K562 (cell line): ENCODE measurements at regions not wholly inside any gene's neighbourhood (a gene's known extent, or its start where the extent isn't known, plus 50 kb on each side); places are given as distances from the start of the nearest gene placed in this dataset.

Source experiments
- ATAC-seq: fragments of 200-7000 bp; cut with Tn5 transposase; 3 replicates; pipeline ENCODE4 v1.9.1; 2020; ENCODE audit warnings: moderate library complexity
- BruUV-seq: library from RNA; stranded (reverse); fragments of 400-500 nt; replicated peaks from 2 replicates; lab custom pipeline; 2021; lab: Mats Ljungman, UMichigan
- CTCF ChIA-PET: fragments of 300-600 bp; formaldehyde crosslinking; extraction: SDS; loops from one replicate; lab custom pipeline; 2021; ENCODE audit warnings: low intra/inter-chr PET ratio; lab: Yijun Ruan, JAX
- POLR2A ChIA-PET: fragments of 300-600, 350-650 bp; sonication (Branson Sonifier 250); formaldehyde crosslinking; extraction: SDS; loops from one replicate; lab custom pipeline; 2021; ENCODE audit warnings: antibody characterized with exemption, inconsistent platforms; lab: Yijun Ruan, JAX
- DNase-seq, 4 experiments: peaks; one replicate each; pipeline versions ENCODE4 v3.0.0 to v3.0.0-alpha.2; 2011 to 2018; ENCODE audit warnings: low spot score in 3 of 4, mixed read lengths in 3 of 4; ENCODE audit errors: extremely low read depth in 1 of 4
- FAIRE-seq: peaks from 2 replicates; lab custom pipeline; 2011; peaks lifted over from hg19 to GRCh38; lab: Jason Lieb, UNC
- H2AFZ ChIP-seq: 2 replicates; pipeline ENCODE4 v1.6.0; 2011; ENCODE audit warnings: low read depth, low read length, control low read depth, inconsistent platforms
- H3K27ac ChIP-seq: fragments of 200-600 bp; 3 replicates; pipeline ENCODE4 v1.8.0; 2011; ENCODE audit warnings: low read depth, mild to moderate bottlenecking, control low read depth, inconsistent platforms, low read length, moderate library complexity, mixed read lengths; ENCODE audit errors: extremely low read depth
- H3K27me3 ChIP-seq, 2 experiments: fragments of 300-600 bp in 1 of 2; 2 replicates in 1 of 2; 3 replicates in 1 of 2; pipeline versions ENCODE4 v1.6.0 to v1.8.0; 2011; ENCODE audit warnings: inconsistent platforms in 2 of 2, low read length in 2 of 2, mild to moderate bottlenecking in 1 of 2, mixed read lengths in 1 of 2, moderate library complexity in 1 of 2; ENCODE audit not compliant: control insufficient read depth in 2 of 2, insufficient read depth in 2 of 2
- H3K36me3 ChIP-seq: fragments of 300-600 bp; 3 replicates; pipeline ENCODE4 v1.8.0; 2011; ENCODE audit warnings: mild to moderate bottlenecking, low read length, inconsistent platforms; ENCODE audit not compliant: control insufficient read depth, insufficient read depth
- H3K4me1 ChIP-seq, 2 experiments: fragments of 200-600 bp in 1 of 2; replicated peaks in 1 of 2; 2 replicates in 1 of 2; 3 replicates in 1 of 2; pipeline versions ENCODE4 v1.5.1 to v1.8.0; 2011; ENCODE audit warnings: inconsistent platforms in 2 of 2, low read length in 2 of 2, mild to moderate bottlenecking in 1 of 2, mixed read lengths in 1 of 2, moderate library complexity in 1 of 2; ENCODE audit not compliant: control insufficient read depth in 2 of 2, insufficient read depth in 2 of 2
- H3K4me2 ChIP-seq: 2 replicates; pipeline ENCODE4 v1.6.1; 2011; ENCODE audit warnings: low read length, control low read depth, inconsistent platforms, mixed read lengths; ENCODE audit not compliant: insufficient read depth
- H3K4me3 ChIP-seq: fragments of 200-600 bp; sonication (generic), shearing (Covaris generic); 2 replicates; pipeline ENCODE4 v1.5.1; 2016; ENCODE audit warnings: control low read depth, inconsistent platforms
- H3K79me2 ChIP-seq: fragments of 200-600 bp; 3 replicates; pipeline ENCODE4 v1.8.0; 2011; ENCODE audit warnings: low read length, inconsistent platforms; ENCODE audit not compliant: control insufficient read depth, insufficient read depth
- H3K9ac ChIP-seq, 2 experiments: 2 replicates each; pipeline versions ENCODE4 v1.6.0 to v1.6.1; 2011; ENCODE audit warnings: low read depth in 2 of 2, low read length in 2 of 2, control low read depth in 1 of 2, inconsistent platforms in 1 of 2, mild to moderate bottlenecking in 1 of 2, mixed read lengths in 1 of 2; ENCODE audit not compliant: insufficient read depth in 1 of 2
- H3K9me1 ChIP-seq: one replicate; pipeline ENCODE4 v1.6.0; 2011; ENCODE audit warnings: inconsistent platforms, mild to moderate bottlenecking, low read length, moderate library complexity; ENCODE audit not compliant: control insufficient read depth, insufficient read depth
- H3K9me3 ChIP-seq: replicated peaks from 2 replicates; pipeline ENCODE4 v1.5.1; 2011; ENCODE audit warnings: low read depth, low read length, inconsistent platforms; ENCODE audit not compliant: control insufficient read depth, insufficient read depth
- H4K20me1 ChIP-seq: replicated peaks from 2 replicates; pipeline ENCODE4 v1.6.1; 2011; ENCODE audit warnings: low read length, inconsistent platforms, mixed read lengths; ENCODE audit not compliant: control insufficient read depth, insufficient read depth
- BRCA1 ChIP-seq, 2 experiments: fragments of 450-650 bp in 1 of 2; sonication (generic) in 1 of 2; formaldehyde crosslinking in 1 of 2; IDR thresholded peaks; 2 replicates each; pipeline versions ENCODE4 v1.5.0 to v1.6.1; 2017 to 2020; ENCODE audit warnings: mild to moderate bottlenecking in 1 of 2, missing genetic modification reagents in 1 of 2
- ETS2 ChIP-seq: IDR thresholded peaks from 2 replicates; pipeline ENCODE4 v1.6.1; 2016; ENCODE audit warnings: borderline replicate concordance, missing genetic modification characterization, mild to moderate bottlenecking, moderate library complexity, missing compliant biosample characterization; ENCODE audit not compliant: poor library complexity, severe bottlenecking
- ZNF217 ChIP-seq: sonication (generic); formaldehyde crosslinking; IDR thresholded peaks from 2 replicates; pipeline ENCODE4 v1.8.0; 2022; ENCODE audit warnings: mild to moderate bottlenecking, missing genetic modification reagents
- ZNF436 ChIP-seq: fragments of 250-450, 450-650 bp; sonication (Bioruptor Pico); formaldehyde crosslinking; IDR thresholded peaks from 2 replicates; pipeline ENCODE4 v1.7.0; 2020; ENCODE audit warnings: mild to moderate bottlenecking
- ZNF76 ChIP-seq: fragments of 250-450 bp; sonication (Bioruptor Pico); IDR thresholded peaks from 2 replicates; pipeline ENCODE4 v1.4.0; 2020; ENCODE audit warnings: mild to moderate bottlenecking, moderate library complexity, borderline replicate concordance
- WGBS: fragments of 100-300 bp; shearing (Covaris generic); methylation state at CpG from one replicate; pipeline ENCODE4 v1.1.6; 2016; ENCODE audit warnings: low coverage, mixed read lengths; ENCODE audit not compliant: insufficient coverage; ENCODE audit errors: missing lambda C conversion rate; 5-methylcytosine and 5-hydroxymethylcytosine counted together
- in situ Hi-C: fragments of 300-500 bp; cut with MboI; formaldehyde crosslinking; loops from 4 replicates; pipeline ENCODE4 v1.15.0; 2018; ENCODE audit warnings: inconsistent platforms, mixed read lengths
- intact Hi-C: fragments of 100-400 bp; cut with micrococcal nuclease; formaldehyde crosslinking; loops from 2 replicates; pipeline ENCODE4 v1.14.2; 2022
- TF ChIP-seq, protein P1 (sequence below), 2 experiments: IDR thresholded peaks in 1 of 2; conservative IDR thresholded peaks in 1 of 2; 2 replicates each; pipeline ENCODE4 v1.6.1; 2016; ENCODE audit warnings: low read depth in 2 of 2, mild to moderate bottlenecking in 1 of 2, missing compliant biosample characterization in 1 of 2, missing genetic modification characterization in 1 of 2, moderate library complexity in 1 of 2

DNA sequence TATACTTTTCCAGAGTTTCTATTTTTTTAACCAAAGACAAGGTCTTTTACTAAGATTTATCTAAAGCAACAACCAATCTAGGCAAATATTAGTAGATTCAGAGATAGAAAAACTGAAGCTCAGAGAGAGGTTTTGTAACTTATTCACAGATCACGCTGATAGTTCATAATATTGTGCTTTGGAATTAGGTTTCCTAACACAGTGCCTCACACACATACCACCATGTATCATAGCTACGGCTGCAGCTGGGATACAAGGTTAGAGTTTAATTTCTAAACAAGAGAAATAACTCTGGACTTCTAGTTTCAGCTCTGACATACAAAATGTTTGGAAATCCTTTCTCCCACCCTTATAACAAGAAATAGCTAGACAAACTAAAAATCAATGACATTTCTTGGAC is 565.7 kb downstream of the PYDC2 start:
- Histone ChIP-seq H3K9me1 (no peaks in the 10 kb centered on the region), H3K9me3 (no peaks in the 10 kb centered on the region), H3K9ac (no peak overlapping the region), H4K20me1 (no peaks in the 10 kb centered on the region), H3K27ac (no peak overlapping the region), H3K4me1 (no peaks in the 10 kb centered on the region), H2AFZ (no peak overlapping the region), H3K79me2 (no peaks in the 10 kb centered on the region), H3K36me3 (no peaks in the 10 kb centered on the region), H3K27me3 (no peaks in the 10 kb centered on the region), H3K4me2 (no peak overlapping the region), H3K4me3 (no peak overlapping the region)
- ATAC-seq = no peak
- ChIA-PET POLR2A (interaction anchor here (0.6 kb wide), 1 partner anchor 26 kb away, joined by 3 read pairs; no protein-coding TSS in a partner anchor), CTCF (no interaction called here)
- no peak for DNase-seq
- no TSS peak for BruUV-seq
- WGBS = 0% methylated on average over 2 of the region's 2 CpGs
- in situ Hi-C loops (no loop called here), intact Hi-C loops (no loop called here)
- TF ChIP-seq BRCA1 (IDR thresholded peaks at IDR 0.05) (no peak), BRCA1 (CRISPR knock-in tag; IDR thresholded peaks at IDR 0.05) (no peak), ZNF436 (no peak)
- no peak for FAIRE-seq

DNA sequence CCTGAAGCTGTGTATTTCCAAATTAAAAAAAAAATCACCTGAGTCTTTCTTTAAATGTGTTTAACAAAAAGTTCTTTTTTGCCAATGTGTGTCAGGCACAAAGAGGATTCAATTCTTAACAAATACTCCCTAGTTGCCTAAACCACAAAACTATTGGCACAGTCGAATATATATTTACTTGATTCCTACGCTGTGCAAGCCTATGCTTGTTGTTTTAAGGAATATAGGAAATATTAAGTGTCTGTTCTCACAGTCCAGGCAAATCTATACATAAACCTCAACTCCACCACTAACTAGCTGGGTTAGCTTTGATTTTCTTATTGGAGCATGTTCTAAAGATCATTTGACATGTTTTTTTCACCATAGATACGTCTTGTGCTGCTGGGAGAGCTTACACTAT is 571.0 kb downstream of the PYDC2 start:
- ChIA-PET POLR2A (no interaction called here), CTCF (no interaction called here)
- intact Hi-C loops (loop anchor here (10.0 kb wide), 1 partner anchor 617 kb away; no protein-coding TSS in a partner anchor), in situ Hi-C loops (no loop called here)
- H3K9ac ChIP-seq = no peak overlapping the region
- no peaks in the 10 kb centered on the region for H4K20me1 ChIP-seq
- no peak for TF ChIP-seq ZNF76
- TF ChIP-seq ZNF217 = no peak
- TF ChIP-seq ETS2 (tag) = no peak
- TF ChIP-seq, protein P1, sequence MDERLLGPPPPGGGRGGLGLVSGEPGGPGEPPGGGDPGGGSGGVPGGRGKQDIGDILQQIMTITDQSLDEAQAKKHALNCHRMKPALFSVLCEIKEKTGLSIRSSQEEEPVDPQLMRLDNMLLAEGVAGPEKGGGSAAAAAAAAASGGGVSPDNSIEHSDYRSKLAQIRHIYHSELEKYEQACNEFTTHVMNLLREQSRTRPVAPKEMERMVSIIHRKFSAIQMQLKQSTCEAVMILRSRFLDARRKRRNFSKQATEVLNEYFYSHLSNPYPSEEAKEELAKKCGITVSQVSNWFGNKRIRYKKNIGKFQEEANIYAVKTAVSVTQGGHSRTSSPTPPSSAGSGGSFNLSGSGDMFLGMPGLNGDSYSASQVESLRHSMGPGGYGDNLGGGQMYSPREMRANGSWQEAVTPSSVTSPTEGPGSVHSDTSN (CRISPR knock-in tag; IDR thresholded peaks at IDR 0.05; ENCODE audit: low read depth) = no peak
- TF ChIP-seq, protein P1 (tag; conservative IDR thresholded peaks at IDR 0.05; ENCODE audit: low read depth) = no peak
- H3K4me2 ChIP-seq = no peak overlapping the region
- H3K79me2 ChIP-seq = no peaks in the 10 kb centered on the region
- no peak overlapping the region for H3K27ac ChIP-seq
- BruUV-seq = no TSS peak
- no peaks in the 10 kb centered on the region for H3K9me1 ChIP-seq
- DNase-seq = no peak
- WGBS = 0% methylated on average over 3 of the region's 3 CpGs
- H3K4me3 ChIP-seq = no peak overlapping the region
- H2AFZ ChIP-seq = no peak overlapping the region
- no peak for ATAC-seq
- H3K9me3 ChIP-seq = 0 out of 2 replicates have a peak, but pooled peaks cover 1% of the 10 kb centered on the region
- H3K36me3 ChIP-seq = no peaks in the 10 kb centered on the region
- no peaks in the 10 kb centered on the region for H3K4me1 ChIP-seq
- no peaks in the 10 kb centered on the region for H3K27me3 ChIP-seq
- no peak for FAIRE-seq
